Thyroid gland (tissue), 4 donors: ENCODE measurements at regions not wholly inside any gene's neighbourhood (a gene's known extent, or its start where the extent isn't known, plus 50 kb on each side); places are given as distances from the start of the nearest gene placed in this dataset.

Experiments
- POLR2A ChIP-seq, 2 donors: fragments of 450-650 bp; IDR thresholded peaks; one replicate each; pipeline ENCODE4 v1.6.1; 2017; ENCODE audit warnings: antibody characterized with exemption in 2 of 2, mild to moderate bottlenecking in 2 of 2, moderate library complexity in 1 of 2
- TF ChIP-seq, protein P1 (sequence below), 6 experiments: fragments of 200-600 bp in 3 of 6; fragments of 450-650 bp in 3 of 6; sonication (generic) in 3 of 6; IDR thresholded peaks; one replicate each; pipeline ENCODE4 v1.5.1; 2016 to 2019; ENCODE audit warnings: antibody characterized with exemption in 6 of 6, mild to moderate bottlenecking in 2 of 6, inconsistent platforms in 1 of 6, moderate library complexity in 1 of 6

DNA sequence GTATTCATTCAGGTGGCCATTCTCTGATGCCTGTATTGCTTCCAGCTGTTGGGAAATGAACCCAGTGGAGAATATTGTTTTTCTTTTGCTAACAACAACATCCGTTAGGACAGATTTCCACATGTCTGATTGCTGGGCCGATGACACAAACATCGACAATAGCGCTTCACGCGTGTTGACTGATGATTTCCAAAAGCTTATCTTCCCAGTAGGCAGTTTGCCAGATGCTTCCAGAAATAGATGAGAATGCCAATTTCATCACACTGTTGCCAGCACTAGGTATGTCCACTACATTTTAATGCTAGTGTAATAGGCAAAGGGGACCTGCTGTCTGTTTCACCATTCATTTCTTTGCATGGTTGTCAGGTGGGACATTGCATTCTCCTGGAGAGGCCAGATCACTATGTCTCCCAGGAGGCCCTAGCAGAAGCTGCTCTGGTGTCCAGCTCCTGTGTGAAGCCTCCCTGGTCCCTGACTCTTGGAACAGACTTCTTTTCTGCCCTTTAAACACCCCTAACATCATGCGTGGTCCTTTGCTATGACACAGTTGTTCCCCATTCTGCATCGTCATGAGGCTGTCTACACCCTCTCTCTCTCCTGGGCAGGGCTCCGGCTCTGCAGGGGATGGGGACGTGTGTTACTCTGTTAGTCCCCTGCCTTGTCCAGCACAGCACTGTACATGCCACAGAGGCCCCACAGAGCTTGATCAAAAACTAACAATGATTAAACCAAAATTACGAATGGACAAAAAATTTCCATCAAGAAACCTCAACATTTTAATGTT, 181.6 kb downstream of the CDH26 start:
- TF ChIP-seq POLR2A (IDR thresholded peaks at IDR 0.05), result no peak
- TF ChIP-seq, protein P1, sequence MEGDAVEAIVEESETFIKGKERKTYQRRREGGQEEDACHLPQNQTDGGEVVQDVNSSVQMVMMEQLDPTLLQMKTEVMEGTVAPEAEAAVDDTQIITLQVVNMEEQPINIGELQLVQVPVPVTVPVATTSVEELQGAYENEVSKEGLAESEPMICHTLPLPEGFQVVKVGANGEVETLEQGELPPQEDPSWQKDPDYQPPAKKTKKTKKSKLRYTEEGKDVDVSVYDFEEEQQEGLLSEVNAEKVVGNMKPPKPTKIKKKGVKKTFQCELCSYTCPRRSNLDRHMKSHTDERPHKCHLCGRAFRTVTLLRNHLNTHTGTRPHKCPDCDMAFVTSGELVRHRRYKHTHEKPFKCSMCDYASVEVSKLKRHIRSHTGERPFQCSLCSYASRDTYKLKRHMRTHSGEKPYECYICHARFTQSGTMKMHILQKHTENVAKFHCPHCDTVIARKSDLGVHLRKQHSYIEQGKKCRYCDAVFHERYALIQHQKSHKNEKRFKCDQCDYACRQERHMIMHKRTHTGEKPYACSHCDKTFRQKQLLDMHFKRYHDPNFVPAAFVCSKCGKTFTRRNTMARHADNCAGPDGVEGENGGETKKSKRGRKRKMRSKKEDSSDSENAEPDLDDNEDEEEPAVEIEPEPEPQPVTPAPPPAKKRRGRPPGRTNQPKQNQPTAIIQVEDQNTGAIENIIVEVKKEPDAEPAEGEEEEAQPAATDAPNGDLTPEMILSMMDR (IDR thresholded peaks at IDR 0.05), result no peak
